HG03097 (cell line): ENCODE measurements at regions not wholly inside any gene's neighbourhood (a gene's known extent, or its start where the extent isn't known, plus 50 kb on each side); places are given as distances from the start of the nearest gene placed in this dataset.

Source experiments
- ATAC-seq: cut with Tn5 transposase; IDR thresholded peaks from one replicate; pipeline ENCODE4 v1.9.1; 2021; ENCODE audit not compliant: unreplicated experiment, low FRiP score

DNA sequence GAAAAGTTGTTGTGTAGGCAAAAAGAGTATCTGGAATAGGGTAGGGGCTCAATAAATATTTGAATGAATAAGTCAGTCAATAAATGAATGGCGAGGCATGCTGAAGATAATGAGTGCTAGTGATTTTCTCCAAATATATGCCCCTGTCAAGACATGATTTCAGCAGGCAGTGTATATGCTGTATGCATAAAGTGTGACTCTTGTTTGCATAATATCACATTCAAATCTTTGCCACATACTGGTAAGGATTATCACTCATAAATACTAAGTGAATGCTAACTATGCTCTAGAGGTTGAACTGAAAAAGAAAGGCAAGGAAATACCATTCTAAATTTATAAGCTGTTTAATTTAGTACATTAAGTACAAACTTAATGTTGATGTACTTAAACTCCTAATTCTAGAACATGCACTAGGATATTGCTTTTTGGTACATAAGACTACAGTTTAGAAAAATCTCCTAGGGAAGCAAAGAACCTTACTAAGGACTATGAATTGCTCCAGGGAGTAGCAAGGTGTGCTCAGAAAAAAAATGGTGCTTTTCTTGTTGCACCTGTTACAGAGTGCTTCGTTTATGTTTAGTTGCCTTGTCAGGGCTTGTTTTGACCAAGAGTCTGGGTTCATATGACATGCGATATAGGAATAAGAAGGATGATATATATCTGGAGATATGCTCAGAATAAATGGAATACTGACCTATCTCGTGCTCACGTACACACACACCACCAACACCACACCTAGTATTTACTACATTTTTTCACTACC lies 224.0 kb upstream of the TANK start:
- no peak for ATAC-seq

DNA sequence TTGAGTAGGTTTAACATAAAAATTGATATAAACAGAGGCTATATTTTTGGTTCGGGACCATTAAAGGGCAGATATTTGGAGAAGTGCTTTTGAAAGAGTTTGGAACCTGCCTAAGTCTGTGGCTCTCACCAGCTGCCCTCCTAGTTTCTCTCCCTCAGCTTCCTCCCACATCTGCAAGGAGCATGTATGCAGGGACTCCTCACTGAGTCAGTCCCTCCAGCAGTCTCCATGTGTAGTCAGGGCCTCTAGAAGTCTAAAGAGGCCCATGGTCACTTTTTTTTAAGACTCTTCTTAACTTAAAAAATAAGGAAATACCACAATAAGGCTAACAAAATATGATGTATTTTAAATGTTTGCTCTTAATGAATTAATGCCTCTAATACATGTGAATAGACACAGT lies 220.0 kb upstream of the TANK start:
- ATAC-seq: no peak

DNA sequence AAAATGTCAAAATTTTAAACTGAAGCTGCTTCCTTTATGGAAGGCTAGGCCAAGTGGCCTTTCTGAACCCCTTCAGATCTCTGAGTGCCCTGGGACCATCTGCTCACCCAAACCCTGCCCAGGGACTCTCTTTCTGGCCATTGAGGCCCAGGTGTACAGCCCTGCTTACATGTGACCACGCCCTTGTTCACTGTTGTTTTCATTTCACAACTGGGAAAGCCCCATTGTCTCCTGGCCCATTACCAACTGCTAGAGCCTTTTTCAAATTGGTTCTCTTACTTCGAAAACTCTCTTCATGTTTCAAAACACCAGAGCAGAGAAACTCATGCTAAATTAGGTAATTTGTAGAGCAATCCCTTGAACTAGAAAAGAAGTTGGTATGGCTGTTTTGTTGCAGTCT lies 219.5 kb upstream of the TANK start:
- no peak for ATAC-seq

DNA sequence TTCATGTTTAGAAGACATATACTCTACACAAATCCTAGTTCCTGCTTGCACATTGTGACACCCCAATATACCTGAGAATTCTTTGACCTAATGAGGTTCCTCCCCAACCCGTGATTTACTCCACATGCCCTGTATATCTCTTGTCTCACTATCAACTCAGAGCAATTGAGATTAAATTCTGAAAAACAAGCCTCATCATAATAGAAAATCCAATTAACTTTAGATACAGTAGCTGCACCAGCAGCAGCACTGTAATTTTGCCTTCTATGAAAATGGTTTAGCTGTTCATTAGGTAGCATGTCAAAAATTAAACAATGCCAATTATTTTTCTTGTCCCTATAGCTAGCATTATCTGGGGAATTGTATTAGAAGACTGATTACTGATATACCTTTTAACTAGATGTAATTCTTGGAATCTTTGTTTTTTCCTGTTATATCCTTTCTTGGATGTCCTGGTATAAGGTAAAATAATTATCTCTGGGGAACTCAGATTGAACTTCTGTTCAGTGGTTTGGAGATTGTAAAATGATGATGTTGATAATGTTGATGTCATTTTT lies 218.9 kb upstream of the TANK start:
- ATAC-seq: no peak

DNA sequence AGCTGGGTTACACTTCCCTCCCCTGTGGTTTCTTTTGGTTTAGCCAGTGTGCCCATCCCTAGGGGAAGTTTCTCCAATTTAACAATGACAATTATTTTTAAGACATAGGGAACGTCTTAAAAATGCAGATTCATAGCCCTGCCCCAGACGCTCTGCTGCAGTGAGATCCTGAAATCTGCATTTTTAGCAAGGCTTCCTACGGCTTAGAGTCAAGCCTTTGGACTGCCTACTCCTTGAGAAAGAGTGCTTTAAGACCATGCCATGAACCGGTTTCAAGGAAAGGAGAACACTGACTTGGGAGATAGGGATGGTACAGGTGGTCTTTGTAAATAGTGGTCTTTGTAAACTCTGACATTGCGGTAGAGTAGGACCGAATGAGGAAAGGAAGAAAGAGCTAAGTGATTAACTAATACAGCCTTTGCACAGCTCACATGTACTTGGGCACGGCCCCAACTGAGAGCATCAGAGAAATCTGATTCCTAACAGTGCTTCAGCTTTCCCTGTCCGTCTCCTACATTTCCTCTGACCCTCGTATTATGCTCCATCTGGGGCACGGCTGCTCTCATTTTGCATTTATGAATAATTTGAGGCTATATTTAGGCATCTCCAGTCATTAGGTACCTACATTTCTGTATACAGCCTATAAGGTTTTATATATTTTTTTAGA lies 217.6 kb upstream of the TANK start:
- no peak for ATAC-seq

DNA sequence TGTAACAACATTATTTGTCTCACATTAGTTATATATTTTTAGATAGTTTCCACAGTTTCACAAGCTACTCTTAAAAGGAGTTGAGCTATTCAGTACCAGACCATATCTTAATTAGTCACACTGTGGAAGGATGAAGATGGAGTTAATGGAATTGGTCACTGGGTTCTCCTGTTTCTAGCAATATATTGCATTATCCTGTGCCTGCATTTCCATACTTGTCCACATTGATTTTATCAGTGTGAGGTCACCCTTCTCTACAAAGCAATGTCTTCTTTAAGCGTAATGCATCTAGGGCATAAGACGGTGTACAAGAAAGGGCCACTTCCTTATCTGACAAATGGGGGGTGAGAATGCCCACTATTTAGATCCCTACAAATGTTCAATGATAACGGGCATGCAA lies 216.8 kb upstream of the TANK start:
- no peak for ATAC-seq

DNA sequence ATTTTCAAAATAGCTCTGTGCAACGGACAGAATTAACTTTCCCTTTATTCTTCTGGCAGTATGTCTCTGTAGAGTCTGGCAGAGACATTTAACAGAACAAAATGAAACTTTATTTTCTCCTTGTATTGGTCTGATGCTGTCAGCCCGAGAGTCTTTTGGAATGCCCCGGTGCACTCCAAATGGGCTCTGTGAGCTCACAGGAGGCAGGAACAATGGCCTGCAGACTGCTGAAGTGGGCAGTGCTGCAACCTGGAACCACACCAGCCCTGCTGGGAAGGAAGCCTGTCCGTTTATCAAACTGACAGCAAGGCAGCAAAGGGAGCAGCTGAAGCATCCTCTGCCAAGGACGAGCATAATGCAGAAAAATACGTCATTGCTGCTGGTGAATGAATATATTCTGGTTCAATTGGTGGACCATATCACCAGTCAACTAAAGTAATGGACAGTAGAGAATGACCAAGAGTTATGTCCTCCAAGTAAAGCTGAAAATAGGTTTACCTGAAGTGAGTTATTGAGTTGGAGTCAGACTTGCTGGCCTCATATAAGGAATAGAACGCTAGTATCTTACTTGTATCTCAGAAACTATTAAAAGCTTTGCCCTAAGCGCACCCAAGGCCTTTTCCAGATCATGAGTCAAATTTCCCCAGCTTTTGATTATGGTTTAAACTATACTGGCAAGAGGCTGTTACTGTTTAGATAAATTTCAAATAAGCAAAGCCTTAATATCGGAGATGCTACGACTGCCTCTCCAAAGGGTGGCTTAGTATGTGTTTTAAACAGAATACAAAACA lies 207.6 kb upstream of the TANK start:
- no peak for ATAC-seq

DNA sequence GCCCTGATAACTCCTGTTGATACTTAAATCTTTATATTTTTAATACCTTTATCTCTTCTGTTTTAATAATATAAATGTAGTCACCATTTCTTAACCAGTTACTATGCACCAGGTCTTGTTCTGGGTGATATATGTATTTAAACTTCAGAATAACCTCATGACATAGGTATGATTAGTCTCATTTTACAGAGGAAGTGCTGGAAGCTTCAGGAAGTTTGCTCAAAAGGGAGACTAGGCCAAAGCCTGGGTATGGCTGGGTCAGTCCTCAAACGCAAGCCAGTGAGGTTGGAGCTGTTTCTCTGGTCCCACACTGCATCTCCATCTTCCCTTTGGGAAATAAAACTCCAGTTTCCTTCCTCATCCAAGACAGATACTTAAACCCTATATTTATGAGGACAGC lies 204.7 kb upstream of the TANK start:
- no peak for ATAC-seq

DNA sequence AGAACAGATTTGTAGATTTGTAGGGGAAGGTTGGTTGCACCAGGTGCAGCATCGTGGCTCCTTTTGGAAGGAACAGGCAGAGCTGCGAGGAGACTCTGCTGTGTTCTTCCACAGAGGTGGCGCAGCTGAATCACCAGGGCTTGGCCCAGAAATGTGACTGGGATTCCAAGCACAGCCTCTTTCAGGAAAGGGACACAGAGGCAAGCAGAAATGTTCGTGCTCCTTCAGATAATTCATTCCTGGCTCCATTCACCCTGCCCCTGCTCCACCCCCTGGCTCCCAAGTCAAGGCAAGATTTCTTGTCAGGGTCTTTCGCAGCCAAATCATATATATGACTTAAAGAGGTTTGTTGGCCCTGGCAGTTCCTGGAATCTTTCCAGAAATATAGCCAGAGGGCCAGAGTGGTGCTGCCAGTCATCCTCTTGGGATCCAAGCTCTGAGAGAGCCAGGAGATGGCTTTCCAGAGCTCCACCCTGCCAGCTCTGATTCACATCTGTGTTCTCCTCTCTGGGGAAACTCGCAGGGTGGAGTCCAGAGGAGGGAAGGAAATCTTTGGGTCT lies 203.9 kb upstream of the TANK start:
- no peak for ATAC-seq

DNA sequence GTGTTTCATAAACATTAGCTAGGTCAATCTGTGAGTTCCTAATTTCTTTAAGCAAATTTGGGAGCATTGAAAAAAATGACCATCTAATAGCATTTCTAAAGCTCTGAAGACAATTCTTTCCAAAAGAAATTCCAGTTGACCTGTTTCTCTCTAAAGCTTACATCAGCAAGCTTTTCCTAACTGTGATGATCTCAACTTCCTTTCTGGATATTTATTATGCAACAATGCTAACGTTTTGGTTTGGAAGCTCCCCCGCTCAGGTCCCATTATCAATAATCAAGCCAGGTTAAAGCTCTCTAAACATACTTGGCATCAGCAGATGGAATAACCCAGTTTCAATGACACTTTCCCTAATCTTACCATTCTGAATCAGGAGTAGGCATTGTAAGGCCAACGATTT lies 196.3 kb upstream of the TANK start:
- ATAC-seq: no peak

DNA sequence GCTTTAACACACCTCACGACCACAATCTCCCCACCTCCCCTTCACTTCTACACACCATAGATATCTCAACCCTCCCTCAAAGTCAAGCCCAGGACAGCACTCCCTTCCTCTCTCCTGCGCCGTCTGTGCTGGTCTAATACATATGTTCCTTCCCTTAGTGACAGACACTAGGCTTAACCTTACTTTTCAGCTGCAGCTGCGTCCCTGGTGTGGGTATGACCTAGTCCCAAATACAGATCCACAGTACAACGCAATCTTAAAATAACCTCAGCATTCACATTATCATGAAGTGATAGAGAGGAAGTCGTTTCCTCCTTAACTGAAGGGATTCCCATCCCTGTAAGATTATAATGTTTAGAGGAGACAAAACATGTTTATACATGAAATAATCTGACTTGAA lies 192.7 kb upstream of the TANK start:
- no peak for ATAC-seq

DNA sequence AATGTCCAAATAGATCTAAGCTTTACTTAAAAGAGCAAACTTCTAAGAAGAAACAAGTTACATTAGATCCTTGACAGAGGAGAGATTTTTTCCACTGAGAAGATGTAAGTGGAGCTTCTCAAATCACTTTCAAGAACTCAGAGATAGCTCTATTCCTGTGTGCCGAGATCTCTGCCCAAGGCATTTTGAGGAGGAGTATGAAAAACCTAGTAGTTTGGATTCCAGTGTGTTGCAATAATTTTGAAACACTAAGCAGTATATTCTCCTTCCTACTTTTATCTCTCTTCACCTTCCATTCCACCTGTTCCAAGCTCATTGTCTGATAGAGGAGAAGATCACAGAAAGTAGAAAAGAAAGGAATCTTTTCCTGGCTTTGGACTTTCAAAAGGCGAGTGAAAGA lies 192.0 kb upstream of the TANK start:
- no peak for ATAC-seq

DNA sequence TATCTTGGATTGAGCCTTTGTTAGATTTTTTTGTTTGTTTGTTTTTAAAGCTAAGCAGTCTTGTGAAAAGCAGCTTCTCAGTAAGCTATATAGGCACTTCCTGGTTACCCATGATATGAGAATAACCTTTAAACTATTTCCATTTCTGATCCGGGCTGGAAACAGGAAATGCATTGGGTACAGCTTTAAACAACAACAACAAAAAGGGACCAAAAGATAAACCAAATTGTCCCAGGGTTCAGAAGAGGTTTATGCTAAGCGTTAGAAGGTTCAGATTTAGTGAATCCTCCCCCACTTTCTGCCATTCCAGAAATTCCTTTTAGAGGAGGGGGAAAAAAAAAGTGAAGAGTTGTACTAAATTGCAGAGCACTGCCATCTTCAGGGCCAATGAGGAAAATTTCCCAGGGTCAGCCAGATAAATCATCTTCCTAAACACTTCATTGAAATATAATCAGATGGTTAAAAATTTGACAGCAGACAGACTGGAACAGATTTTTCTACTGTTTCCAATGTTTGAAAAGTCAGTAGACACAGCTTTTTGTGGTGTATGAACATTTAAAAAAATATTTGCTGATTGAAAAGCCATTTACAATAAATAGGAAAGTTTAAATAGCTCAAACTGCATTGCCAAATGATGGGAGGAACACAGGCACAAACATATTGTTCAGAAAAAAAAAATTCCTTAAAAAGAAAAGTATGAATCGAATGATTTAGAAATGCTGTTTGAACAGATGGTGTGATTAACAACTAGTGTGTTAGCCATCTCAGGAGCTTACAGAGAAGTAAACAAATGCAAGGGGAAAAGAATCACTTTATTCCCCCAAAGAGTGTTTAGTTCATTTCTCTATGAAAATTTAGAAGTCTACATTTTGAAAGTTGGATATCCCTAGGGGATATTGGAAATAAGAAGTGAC lies 189.9 kb upstream of the TANK start:
- no peak for ATAC-seq

DNA sequence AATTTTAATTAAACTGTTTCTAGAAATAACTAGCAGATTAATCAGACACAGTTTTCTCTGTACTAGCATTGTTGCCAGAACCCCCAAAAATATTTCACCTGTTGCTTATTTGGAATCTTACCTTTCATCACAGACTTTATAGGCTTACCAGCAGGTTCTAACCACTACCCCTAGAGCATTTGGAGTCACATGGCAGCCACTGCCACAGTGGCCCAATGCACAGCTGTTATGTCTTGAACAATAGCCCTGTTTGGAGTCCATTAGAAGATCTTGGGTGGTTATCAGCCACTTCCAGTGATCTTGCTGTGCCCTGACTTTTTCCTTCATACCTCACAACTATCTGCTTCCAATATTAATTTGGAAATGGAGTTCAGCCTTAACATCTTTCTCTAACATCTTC lies 186.2 kb upstream of the TANK start:
- no peak for ATAC-seq

DNA sequence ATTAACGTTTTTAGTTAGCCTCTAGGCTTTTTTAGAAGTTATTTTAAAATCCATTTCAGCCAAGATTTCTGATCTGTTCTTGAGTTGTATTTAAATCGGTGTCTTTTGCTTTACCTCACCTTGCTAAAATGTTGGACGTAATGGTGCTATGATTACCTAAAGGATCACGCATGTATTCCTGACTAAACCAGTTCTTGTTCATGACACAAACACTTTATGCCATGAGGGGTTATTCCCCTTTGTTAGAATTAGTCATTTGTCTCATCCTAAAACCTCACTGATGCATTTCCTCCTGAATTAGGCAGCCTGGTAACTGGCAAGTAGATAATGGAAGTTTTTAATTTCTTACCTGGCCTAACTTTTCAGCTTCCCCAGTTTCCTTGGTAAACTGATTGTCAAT lies 185.4 kb upstream of the TANK start:
- ATAC-seq: no peak

DNA sequence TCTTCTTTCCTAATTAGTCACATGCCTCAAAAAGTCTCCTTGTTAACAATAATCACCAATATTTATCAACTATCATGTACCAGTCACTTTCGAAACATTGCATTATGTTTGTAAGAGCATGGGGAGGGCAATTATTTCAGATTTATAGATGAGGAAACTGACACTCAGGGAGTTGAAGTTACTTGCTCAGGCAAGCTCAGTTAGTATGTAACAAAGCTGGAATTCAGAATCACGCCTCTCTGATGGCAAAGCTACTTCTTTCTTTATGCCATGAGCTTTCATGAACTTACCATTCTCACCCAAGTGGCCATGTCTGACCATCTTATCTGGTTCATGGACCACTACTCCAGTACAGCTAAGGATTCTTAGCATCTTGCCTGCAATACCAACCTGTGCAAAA lies 183.4 kb upstream of the TANK start:
- no peak for ATAC-seq

DNA sequence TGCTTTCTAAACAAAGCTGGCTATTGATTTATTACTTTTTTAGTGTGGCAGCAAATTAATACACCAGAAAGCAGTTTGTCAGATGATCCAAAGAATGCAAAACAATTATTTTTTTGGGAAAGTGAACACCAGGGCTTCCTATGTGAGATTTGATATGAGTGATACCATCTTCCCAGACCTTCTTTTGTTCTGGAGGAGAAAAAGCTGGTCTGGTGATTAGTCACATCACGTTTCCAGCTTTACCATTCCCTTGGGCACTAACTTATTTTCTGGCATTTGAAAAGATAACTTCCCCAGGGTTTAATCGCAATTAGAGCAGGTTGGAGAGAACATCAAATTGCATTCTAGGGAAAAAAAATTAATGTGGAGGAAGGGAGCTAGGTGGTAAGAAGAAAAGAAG lies 182.9 kb upstream of the TANK start:
- no peak for ATAC-seq

DNA sequence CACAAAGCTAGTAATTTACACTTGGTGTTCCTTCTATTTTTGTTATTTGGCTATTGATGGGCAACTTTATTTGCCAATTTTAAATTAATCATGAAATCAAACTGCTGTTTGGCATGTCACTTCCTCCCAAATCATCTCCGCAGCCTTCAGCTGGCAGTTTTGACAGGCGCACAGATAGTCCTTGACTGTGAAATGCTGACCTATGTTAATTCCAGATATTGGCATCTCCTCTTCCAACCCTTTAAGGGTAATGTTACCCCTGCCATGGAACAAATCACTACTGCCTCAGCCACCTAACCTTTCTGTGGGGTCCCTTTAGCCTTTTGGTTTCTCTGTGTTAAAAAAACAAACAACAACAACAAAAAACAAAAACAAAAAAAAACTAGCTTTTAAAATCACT lies 182.4 kb upstream of the TANK start:
- ATAC-seq: no peak

DNA sequence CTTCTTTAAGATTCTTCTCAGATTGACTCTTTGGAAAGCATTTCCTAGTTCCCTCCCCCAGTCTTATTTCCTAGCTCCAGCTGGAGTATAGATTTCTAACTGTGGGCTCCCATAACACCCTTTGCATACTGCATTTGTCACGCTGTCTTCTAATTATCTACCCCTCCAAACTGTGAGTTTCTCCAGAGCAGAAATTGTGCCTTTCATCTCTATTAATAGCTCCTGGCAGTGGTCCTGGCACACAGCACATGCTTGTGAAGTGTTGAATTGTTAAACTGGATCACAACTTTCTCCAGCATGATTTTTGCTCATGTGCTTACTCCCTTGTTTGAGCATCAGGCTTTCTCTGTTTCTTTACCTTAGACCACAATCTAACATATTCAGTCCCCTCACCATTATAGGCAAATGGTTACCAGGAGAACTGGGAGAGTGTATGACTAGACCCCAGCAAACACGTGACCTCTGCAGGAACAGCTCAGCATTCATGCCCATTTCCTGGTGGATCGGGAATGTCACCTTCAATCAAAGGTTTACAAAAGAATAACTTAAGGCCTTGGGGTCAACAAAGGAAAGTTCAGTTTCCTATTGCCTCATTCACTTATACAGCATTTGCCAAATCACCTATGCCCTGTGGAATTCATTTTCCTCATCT lies 175.7 kb upstream of the TANK start:
- no peak for ATAC-seq

DNA sequence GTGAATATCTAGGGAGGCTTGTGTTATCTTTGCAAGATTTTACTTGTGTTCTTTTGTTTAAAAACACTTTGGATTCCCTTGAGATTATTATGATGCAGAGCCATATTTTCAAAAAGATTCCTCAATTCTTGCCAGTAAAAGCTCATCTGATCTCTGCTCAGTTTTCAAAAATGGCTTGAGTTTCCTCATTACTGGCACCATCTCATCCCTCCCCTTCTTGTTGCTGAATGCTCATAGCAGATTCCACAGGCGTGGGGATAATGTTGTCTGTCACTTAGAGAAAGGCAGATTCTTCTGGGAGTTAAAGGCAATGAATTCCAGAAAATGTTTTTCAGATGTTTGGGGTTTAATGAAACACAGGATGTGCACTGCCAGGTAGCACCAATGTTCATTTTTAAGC lies 170.4 kb upstream of the TANK start:
- ATAC-seq: no peak
